ENCODE measurements at regions not wholly inside any gene's neighbourhood (a gene's known extent, or its start where the extent isn't known, plus 50 kb on each side); places are given as distances from the start of the nearest gene placed in this dataset.
"Not testable (repeated sequence)": the region's sequence is repeated elsewhere in the genome, so short reads cannot be mapped to it uniquely, and the experiment has no call there.

DNA sequence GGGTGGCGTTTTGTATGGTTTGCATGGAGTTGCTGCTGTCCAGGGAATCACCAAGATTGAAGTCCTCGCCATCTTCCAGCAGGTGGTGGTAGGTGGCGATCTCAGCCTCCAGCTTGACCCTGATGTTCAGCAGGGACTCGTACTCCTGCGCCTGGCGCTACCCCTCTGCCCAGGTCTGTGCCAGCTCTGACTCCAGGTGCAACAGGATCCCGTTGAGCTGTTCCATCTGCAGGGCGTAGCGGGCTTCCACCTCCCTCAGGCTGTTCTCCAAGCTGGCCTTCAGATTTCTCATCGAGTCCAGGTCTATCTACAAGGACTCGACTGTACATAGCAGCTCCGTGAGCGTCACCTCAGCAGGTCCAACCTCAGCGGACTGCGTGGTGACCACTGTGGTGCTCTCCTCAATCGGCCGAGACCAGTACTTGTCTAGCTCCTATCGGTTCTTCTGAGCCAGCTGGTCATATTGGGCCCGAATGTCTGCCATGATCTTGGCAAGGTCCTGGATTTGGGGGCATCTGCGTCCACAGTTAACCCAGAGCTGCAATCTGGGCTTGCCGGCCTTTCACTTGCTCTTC lies 1584.8 kb upstream of the ACO1 start:
- DNase-seq: no peak

DNA sequence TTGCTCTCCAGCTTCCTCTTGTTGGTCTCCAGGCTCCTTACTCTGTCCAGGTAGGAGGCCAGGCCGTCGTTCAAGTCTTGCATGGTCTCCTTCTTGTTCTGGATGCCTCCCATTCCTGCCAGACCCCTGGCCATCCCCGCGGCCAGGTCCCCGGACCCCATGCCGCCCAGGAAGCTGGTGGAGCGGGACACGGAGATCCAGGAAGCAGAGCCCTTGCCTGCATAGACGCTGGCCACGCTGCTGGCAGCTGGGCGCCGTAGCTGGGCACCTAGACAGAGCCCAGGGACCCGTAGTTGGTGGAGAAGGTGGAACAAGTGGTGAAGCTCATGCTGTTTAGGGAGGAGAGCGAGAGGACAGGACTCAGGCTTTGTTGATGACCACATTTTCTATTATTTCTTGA lies 1584.0 kb upstream of the ACO1 start:
- DNase-seq: no peak

DNA sequence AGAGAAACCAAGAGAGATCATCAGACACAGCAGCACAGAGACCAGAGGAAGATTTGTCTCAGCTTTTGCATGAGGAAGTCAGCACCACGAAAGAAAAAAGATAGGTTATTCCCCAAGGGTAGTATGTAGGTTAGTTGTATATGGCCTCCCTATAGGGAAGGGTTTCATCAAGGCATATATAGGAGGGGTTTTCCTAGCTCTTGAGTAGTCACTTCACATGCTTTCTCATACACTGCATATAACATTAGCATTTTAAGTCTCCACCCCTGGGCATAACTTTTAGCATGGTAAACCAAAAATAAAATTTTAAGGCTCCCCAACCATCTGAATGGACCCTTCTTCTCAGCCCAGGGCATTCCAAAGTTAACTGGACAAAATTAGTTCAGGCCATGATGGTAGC lies 1571.6 kb upstream of the ACO1 start:
- no peak for DNase-seq

DNA sequence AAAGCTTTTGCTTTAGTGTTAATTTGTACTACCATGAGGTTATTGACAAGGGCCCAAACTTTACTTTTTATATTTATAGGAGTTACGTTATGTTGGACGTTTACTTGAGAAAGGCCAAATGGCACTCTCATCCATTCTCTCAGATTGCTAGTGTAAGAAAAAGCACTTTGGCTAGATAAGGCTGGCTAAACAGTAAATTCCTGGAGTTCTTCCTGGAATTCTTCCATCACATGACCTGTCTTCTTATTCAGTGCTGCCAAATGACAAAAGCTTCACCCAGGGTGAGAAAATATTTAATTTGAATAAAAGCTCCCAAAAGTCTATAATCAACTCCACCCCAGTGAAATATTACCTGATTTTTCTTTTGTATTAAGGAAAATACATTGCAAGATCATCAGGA lies 1568.9 kb upstream of the ACO1 start:
- DNase-seq: no peak

DNA sequence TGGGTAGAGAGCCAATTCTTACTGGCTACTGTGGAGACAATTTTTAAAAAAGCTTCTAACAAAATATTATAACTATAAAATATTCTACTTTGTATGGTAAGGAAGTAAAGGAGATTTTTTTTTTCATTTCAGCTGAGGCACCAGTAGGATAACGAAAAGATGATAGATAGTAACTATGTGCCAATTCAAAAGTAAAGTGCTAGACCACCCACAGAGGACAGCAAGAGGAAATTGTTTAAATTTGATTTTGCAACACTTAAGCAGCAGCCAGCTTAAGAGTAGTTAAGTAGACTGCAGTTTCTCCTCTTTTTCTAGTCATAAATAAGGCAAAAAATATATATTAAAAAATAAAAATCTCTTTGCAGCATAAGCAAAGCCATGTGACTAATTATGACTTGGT lies 1539.3 kb upstream of the ACO1 start:
- no peak for DNase-seq

DNA sequence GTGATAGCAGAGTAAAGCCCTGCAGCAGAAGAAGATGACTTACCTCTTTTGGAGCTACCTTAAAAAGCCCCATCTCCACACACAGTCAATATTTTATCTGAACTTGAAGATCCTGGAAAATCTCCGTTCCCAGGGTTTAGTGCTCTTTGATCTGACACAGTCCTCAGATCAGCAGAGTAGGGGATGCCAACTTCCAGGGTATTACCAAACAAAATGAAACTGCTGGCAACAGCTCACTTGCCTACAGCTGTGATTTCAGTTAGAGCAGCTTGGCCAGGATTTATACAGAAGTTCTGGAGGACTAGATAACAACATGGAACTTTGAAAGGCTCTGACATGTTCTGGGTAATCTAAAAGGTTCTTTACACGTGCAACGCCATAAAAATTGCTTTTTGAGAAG lies 1537.8 kb upstream of the ACO1 start:
- no peak for DNase-seq

DNA sequence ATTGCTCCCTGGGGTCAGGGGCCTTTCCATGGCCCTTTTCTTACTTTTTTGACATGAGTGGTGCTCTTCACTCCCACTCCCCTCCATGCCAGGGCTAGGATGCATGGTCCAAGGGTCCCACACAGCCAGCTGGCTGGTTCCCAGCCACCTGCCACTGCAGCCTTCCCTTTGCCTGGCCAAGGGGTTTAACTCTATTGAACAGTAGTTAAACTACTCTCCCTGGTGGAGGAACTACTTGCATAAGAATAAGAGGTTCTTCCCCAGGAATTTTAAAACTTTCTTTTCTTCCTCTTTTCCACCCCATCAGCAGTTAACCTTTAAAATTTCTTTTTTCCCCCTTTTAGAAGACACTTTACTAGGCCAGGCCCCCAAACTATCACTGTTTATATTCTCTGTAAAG lies 1532.8 kb upstream of the ACO1 start:
- DNase-seq: no peak

DNA sequence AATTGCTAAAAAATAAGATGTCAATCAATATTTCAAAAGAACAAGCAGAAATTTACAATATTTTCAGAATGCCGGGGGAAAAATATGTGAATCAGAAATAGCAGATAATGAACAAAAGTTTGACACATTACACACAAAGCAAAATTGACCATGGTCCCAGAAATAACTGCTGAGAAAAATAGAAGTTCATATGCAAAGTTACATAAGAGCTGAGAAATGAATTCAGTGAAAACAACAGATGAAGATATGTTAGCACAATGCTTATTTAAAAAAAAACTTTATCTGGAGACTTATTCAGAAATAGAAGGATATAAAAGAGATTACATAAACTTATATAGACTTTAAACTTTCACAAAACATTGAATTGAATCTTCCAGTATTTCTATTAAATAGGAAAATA lies 1483.7 kb upstream of the ACO1 start:
- no peak for DNase-seq

DNA sequence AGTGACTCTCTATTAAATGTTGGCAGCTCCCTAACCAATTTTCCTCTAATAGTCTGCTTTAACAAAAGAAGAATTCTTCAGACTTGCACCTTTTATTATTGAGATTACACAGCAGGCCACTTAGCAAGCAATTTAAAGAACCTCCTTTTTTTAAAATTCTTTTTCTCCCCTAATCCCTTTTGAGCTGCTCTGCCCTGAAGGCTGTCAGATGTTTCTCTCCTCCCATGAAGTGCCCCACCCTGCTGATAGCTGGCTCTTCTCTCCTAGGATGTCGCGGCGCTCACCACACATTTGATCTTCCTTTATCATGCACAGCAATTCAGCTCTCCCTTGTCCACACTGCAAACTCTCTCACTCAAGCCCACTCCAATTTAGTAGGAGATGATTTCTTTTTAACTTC lies 1471.1 kb upstream of the ACO1 start:
- no peak for DNase-seq

DNA sequence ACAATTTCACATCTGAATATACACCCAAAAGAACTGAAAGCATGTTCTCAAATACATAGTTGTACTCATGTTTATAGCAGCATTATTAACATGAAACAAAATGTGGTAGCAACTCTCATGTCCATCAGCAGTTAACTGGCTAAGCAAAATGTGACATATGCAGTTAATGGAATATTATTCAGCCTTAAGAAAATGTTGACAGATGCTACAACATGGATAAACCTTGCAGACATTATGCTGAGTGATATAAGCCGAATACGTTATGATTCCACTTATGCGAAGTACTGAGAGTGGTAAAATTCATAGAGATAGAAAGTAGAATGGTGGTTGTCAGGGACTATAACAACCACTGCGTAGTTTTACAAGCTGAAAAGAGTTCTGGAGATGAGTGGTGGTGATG lies 1469.0 kb upstream of the ACO1 start:
- no peak for DNase-seq

DNA sequence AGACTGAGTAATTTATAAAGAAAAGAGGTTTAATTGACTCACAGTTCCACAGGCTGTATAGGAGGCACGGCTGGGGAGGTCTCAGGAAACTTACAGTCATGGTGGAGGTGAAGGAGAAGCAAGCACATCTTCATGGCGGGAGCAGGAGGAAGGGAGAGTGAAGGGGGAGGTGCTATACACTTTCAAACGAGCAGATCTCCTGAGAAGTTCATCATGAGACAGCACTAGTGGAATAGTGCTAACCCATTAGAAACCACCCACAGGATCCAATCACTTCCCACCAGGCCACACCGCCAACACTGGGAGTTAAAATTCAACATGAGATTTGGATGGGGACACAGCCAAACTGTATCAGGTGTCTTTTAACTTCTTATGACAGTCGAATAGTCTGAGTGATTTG lies 1459.3 kb upstream of the ACO1 start:
- no peak for DNase-seq

DNA sequence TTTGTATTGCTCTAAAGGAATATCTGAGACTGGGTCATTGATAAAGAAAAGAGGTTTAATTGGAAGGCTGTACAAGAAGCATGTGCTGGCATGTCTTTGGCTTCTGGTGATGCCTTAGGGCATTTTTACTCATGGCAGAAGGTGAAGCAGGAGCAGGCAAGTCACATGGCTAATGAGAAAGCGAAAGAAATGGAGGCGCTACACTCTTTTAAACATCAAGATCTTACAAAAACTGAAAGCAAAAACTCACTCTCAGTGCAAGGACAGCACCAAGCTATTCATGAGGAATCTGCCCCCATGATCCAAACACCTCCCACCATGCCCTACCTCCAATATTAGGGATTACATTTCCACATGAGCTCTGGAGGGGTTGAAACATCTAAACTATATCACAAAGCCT lies 1458.8 kb upstream of the ACO1 start:
- DNase-seq: no peak

DNA sequence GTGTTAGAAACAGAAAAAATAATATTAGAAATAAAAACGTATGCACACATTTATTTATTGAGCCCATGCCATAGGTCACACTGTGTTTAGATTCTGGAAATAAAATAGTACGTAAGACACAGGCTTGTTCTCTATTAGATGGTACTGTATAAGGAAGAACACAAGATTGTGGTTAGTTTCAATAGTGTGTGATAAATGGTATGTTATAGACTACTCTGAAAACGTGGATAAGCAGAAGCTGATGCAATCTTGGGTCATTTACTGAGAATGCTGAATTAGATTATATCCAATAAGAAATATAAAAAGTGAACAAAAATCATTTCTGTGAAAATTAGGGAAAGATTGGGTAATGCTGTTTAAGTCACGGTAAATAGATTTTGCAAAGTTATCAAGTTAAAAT lies 1456.4 kb upstream of the ACO1 start:
- no peak for DNase-seq

DNA sequence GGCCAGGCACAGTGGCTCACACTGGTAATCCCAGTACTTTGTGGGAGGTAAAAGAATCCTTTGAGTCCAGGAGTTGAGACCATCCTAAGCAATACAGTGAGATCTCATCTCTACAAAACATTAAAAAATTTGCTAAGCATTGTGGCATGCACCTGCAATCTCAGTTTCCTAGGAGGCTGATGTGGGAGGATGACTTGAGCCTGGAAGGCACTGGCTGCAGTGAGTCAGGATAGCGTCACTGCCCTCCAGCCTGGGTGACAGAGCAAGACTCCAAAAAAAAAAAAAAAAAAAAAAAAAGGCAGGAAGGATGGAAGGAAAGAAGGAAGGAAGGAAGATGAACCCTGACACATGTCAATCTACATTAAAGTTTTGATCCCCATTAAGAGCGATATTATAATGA lies 1452.2 kb upstream of the ACO1 start:
- DNase-seq: no peak

DNA sequence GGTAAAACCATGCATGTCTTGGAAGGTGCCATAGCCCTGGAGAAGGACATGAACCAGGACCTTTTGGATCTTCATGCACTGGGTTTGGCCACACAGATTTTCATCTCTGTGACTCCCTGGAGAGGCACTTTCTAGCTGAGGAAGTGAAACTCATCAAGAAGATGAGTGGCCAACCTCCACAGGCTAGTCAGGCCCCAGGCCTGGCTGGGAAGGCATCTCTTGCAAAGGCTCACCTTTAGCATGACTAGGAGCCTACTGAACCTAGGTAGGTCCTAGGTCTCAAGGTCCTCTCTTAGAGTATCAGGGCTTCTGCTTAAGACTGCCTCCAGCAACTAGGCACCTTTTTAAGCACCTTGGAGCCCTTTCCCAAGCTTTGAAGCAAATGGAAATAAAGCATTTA lies 1448.7 kb upstream of the ACO1 start:
- DNase-seq: no peak

DNA sequence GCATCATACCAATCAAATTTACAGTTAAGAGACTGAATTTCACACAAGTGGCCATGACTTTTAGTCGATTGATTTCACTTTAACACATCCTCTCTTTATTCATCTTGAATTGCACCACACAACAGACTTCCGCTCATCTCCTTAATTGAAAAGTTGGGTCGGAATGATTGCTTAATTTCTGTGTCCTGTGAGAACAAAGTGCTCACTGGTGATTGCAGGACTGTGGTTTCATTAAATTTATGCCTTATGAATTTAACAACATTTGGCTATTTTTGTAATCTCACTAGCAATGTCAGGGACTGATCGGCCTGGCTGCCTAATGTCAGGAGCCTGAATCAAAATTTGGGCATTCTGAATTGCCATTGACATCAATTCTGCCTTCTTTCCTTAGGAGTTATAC lies 1447.3 kb upstream of the ACO1 start:
- DNase-seq: no peak

DNA sequence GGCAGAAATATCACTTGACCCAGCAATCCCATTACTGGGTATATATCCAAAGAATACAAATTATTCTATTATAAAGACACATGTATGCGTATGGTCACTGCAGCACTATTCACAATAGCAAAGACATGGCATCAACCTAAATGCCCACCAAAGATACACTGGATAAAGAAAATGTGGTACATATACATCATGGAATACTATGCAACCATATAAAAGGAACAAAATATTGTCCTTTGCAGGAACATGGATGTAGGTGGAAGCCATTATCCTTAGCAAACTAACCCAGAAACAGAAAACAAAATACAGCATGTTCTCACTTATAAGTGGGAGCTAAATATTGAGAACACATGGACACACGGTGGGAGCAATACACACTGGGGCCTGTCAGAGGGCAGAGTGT lies 1441.6 kb upstream of the ACO1 start:
- DNase-seq: not testable (repeated sequence)

DNA sequence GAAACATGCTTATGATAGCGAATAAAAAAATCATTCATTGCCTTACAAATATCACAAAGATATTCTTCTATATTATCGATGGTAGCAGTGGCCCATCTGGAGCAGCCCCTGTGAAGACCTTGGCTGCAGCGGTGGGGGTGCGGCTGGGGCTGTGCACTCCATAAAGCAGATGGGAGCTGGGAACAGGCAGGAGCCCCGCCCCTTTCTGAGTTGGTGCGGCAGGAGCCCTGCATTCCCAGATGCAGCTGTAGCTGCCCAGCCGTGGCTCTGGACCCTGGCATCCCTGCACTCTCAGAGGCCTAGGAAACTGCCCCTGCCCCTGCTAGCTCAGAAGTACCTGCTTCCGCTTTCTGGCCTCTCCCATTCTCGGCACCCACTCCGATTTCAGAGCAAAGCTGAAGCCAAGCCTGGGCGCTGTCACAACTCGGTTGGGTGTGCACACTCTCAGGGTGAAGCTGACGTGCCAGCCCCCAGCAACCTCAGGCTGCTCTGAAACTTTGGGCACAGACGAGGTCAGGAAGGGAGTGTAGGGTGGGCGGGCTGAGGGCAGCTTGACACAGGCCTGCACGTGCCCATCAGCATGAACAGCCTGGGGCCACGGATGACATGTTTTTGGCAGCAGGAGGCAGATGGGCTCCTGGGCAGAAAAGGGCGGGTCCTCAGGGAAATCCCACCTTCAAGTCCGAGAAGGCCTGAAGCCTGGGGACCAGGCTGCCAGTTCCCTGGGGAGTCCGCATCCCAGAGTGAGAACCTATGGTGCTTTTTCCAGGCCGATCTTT lies 1440.8 kb upstream of the ACO1 start:
- DNase-seq: no peak

DNA sequence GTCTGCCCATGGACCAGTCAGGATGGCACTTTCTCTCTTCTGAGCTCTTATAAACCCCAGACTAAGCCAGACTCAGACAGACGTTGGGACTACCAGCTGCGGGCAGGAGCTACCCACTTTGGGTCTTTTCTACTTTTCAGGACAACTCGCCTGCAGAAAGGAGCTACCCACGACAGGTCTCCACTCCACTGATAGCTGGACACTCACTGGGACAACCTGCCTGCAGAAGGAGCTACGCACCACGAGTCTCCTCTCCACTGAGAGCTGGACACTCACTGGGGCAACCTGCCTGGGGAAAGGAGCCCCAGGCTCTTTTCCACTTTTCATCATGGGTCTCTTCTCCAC lies 1440.2 kb upstream of the ACO1 start:
- no peak for DNase-seq

DNA sequence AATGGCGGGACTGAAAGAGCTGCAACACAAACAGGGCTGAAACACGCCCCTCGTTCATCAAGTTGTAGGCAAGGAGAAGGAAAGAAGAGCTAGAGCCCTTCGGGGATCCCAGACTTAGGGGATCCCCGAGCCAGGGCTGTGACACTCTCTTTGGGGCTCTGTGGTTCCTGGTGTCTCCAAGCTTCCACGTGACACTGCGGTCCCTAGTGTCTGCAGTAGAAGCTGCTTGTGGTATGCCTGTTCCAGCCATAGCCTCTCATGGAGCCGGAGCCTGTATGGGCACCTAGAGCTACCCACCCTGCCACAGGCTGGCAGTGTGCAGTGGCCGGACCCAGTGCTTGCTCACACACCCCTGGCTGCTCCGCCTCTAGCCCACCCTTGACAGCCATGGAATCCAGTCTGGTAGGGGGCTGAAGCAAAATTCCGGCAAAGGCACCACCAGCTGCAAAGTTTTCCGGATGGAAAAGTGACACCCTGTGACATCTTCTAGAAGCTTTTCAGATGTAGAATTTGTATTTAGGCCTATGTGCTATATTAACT lies 1439.6 kb upstream of the ACO1 start:
- DNase-seq: no peak

DNA sequence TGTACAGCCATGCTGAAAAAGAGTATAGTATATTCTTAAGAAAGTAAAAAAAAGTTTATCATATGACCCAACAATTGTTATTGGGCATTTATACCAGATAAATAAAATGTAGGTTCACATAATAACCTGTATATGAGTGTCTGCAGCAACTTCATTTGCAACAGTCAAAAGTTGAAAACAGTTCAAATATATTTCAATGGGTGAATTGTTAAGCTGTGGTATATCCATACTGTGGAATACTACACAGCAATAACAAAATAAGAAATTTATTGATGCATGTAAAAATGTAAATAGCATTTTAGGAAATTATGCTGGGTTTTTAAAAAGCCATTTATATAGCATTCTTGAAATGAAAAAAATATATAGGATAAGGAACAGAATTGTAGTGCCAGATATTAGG lies 1420.1 kb upstream of the ACO1 start:
- no peak for DNase-seq

DNA sequence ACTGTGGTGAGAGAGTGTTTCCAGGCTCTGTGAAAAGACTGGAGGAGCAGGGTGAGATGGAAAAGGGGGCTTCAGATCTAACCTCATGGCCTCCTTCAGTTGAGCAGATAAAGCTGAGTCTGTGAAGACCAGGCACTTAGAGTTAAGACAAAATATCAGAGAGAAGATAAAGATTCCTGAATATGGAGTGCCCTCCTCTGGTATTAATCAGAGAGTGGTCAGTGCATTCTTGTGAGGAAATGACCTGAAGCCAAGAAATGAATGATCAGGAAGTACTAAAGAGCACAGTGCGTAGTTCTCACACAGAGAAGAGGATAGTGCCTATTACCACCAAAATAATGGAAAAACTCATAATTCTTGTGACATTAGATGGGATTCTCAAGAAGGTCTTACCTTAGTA lies 1417.0 kb upstream of the ACO1 start:
- no peak for DNase-seq

DNA sequence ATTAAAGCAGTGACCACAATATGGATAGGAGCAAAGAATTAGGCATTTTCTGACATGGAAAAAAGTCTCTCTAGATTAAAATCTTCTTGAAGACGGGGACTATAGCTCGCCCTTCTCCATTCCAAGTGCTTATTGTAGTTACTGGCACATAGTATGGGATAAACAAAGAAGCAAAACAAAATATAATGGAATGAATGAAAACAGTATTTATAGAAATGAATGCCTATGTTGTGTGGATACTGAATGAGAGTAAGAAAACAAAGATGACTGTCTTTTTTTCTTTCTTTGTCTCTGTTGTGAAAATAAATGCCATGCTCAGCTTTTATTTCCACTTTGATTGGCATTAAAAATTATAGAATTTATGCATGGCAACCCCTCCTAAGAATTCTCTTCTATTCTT lies 1414.3 kb upstream of the ACO1 start:
- DNase-seq: no peak

DNA sequence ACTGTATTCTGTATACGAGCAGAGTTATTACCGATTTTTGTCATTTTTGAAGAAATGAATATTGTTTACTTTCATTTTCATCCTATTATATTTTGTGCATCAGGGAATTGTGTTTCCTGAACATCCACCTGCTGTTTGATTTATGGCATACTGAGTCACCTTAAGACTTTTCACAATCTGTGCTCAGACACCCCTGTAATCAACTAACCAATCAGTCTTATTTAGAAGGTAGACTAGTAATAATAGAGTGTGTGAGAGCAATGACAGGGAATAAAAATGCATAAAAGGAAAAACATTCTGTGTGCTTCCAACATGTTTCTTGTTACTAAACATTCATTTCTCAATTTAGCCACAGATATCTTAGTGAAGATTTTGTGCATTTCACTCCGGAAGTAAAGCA lies 1413.6 kb upstream of the ACO1 start:
- DNase-seq: no peak

DNA sequence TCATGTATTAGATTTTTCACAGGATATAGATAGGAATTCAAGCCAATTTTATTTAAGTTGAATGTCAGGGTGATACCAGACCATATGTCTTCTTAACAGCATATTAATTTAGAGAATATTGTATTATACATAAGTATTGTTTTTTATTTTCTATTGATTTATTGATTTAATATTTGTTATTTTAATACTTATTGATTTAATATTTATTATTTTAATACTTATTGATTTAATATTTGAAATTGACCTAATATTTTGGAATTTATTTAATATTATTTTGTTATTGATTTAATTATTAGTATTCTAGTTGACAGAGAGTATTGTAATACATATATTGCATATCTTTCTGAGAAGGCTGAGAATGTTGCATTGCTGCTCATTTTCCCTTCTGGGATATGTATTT lies 1411.8 kb upstream of the ACO1 start:
- DNase-seq: no peak
